ENCODE measurements at regions not wholly inside any gene's neighbourhood (a gene's known extent, or its start where the extent isn't known, plus 50 kb on each side); places are given as distances from the start of the nearest gene placed in this dataset.
"Not testable (repeated sequence)": the region's sequence is repeated elsewhere in the genome, so short reads cannot be mapped to it uniquely, and the experiment has no call there.

DNA sequence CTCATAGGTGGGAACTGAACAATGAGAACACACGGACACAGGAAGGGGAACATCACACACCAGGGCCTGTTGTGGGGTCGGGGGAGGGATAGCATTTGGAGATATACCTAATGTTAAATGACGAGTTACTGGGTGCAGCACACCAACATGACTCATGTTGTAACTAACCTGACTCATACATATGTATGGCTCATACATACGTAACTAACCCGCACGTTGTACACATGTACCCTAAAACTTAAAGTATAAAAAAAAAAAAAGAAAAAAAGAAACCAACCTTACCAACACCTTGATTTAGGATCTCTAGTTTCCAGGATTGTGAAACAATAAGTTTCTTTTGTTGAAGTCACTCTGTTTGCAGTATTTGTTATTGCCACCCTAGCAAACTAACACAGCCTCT, 76.3 kb upstream of the NPSR1 start:
- not testable (repeated sequence) for DNase-seq

DNA sequence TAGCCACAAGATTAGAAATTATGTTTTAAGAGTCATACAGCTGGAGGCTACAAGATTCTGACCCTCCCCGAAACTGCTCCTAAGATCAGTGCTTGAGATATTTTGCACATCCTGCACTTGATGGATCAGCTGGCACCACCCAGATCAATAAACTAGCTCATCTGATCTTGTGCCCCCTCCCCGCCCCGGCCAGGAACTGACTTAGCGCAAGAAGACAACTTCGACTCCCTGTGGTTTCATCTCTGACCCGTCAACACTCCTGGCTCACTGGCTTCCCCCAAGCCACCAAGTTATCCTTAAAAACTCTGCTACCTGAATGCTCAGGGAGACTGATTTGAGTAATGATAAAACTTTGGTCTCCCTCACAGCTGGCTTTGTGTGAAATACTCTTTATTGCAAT, 73.5 kb upstream of the NPSR1 start:
- DNase-seq = no peak

DNA sequence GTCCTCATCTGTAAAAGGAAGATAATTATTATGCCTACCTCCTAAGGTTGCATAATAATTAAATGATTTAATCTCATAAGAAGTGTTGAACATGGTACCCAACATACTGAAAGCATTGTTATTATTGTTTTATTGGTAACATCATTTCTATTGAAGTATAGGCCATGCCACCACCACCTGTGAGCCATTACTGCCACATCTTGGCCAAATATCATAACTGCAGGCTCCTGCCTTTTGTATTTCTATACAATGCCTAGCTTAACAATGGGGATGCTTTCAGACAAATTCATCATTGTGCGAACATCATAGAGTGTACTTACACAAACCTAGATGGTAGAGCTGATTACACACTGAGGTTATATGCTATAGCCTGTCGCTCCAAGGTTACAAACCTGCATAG, 61.1 kb upstream of the NPSR1 start:
- DNase-seq = no peak

DNA sequence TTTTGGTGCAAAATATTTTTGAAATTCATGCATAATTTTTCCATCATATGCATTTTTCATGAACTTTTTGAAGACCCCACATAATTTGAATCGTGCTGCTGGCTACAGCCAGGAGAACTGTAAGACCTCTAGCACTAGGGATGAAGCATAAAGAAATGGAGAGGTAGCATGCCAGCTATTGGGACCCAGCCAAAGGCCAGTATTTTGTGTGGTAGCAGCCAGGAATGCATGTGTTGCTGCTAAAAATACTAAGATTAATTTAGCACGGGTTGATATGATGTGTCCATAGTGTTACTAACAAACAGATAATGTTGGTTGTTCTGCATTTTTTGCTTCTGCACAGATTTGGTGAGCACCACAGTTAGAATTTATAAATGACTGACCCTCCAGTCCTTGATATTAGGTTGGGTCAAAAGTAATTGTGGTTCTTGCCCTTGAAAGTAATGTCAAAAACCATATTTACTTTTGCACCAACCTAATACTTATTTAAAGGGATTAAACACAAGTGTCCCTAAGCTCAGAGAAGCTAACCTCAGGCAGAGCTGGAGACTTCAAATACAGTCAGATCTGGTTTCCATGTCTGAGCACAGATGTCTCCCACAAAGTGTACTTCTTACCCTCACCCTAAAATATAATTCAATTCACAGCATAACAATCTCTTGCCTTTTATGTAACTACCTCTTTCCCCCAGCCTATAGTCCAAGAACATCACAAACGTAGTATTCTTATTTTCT, 54.1 kb upstream of the NPSR1 start:
- no peak for DNase-seq
